ENCODE measurements at regions not wholly inside any gene's neighbourhood (a gene's known extent, or its start where the extent isn't known, plus 50 kb on each side); places are given as distances from the start of the nearest gene placed in this dataset.

- no peak overlapping the region for H3K4me3 ChIP-seq (ENCODE audit: control insufficient read depth in 2 of 3, extremely low read depth in 1 of 3, insufficient read depth in 2 of 3, low read depth in 1 of 3, low read length in 3 of 3)
- TF ChIP-seq, protein P1, sequence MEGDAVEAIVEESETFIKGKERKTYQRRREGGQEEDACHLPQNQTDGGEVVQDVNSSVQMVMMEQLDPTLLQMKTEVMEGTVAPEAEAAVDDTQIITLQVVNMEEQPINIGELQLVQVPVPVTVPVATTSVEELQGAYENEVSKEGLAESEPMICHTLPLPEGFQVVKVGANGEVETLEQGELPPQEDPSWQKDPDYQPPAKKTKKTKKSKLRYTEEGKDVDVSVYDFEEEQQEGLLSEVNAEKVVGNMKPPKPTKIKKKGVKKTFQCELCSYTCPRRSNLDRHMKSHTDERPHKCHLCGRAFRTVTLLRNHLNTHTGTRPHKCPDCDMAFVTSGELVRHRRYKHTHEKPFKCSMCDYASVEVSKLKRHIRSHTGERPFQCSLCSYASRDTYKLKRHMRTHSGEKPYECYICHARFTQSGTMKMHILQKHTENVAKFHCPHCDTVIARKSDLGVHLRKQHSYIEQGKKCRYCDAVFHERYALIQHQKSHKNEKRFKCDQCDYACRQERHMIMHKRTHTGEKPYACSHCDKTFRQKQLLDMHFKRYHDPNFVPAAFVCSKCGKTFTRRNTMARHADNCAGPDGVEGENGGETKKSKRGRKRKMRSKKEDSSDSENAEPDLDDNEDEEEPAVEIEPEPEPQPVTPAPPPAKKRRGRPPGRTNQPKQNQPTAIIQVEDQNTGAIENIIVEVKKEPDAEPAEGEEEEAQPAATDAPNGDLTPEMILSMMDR (optimal IDR thresholded peaks at IDR 0.05 in 1 of 3, IDR thresholded peaks at IDR 0.05 in 1 of 3, conservative IDR thresholded peaks at IDR 0.05 in 1 of 3; ENCODE audit: extremely low read depth in 1 of 3, insufficient read depth in 2 of 3, low read length in 3 of 3): no peak
- TF ChIP-seq EZH2 (IDR thresholded peaks at IDR 0.05; ENCODE audit: low read length): no peak
- DNase-seq (ENCODE audit: low read depth, low spot score) (no peak), FAIRE-seq (no peak)
- H2AFZ ChIP-seq (ENCODE audit: control insufficient read depth, low read length): no peak overlapping the region
- no peaks in the 10 kb centered on the region for H4K20me1 ChIP-seq (ENCODE audit: control insufficient read depth, extremely low read depth, insufficient read depth, low read length)
- no peak overlapping the region for H3K27ac ChIP-seq (ENCODE audit: control insufficient read depth, insufficient read depth, low read length)
- dilution Hi-C loops (cut with MboI; ENCODE audit: extremely low pct_ligation_motif_present, low sequenced_read_pairs): no loop called here
- no peaks in the 10 kb centered on the region for H3K9me3 ChIP-seq (ENCODE audit: control insufficient read depth, low read depth, low read length)
- H3K9me1 ChIP-seq (ENCODE audit: control insufficient read depth, extremely low read depth, insufficient read depth, low read length): no peaks in the 10 kb centered on the region
- peaks cover 6% of the 10 kb centered on the region for H3K4me1 ChIP-seq (ENCODE audit: control insufficient read depth, extremely low read depth, insufficient read depth, low read length)
- no peaks in the 10 kb centered on the region for H3K79me2 ChIP-seq (ENCODE audit: control insufficient read depth, insufficient read depth, low read length)
- no peak overlapping the region for H3K9ac ChIP-seq (ENCODE audit: control insufficient read depth, extremely low read depth, insufficient read depth, low read length)
- H3K27me3 ChIP-seq (ENCODE audit: control insufficient read depth, extremely low read depth, insufficient read depth, low read length): no peaks in the 10 kb centered on the region
- no peaks in the 10 kb centered on the region for H3K36me3 ChIP-seq (ENCODE audit: control insufficient read depth in 2 of 2, extremely low read depth in 1 of 2, insufficient read depth in 2 of 2, low read length in 2 of 2)
- no peak overlapping the region for H3K4me2 ChIP-seq (ENCODE audit: control insufficient read depth, extremely low read depth, insufficient read depth, low read depth, low read length)
These were observed 61.0 kb upstream of the DUSP5 start for GRCh38 chr10:110436554-110437350.

- dilution Hi-C loops (cut with MboI; ENCODE audit: extremely low pct_ligation_motif_present, low sequenced_read_pairs): no loop called here
- no peak for FAIRE-seq
- DNase-seq (ENCODE audit: low read depth, low spot score): no peak
These were observed 60.4 kb upstream of the DUSP5 start for GRCh38 chr10:110437351-110437605.

More at GRCh38 chr10:110437351-110437605, 60.4 kb upstream of the DUSP5 start:
- TF ChIP-seq, protein P1 (optimal IDR thresholded peaks at IDR 0.05 in 1 of 3, IDR thresholded peaks at IDR 0.05 in 1 of 3, conservative IDR thresholded peaks at IDR 0.05 in 1 of 3; ENCODE audit: extremely low read depth in 1 of 3, insufficient read depth in 2 of 3, low read length in 3 of 3): no peak
- TF ChIP-seq EZH2 (IDR thresholded peaks at IDR 0.05; ENCODE audit: low read length): no peak
- H3K36me3 ChIP-seq (ENCODE audit: control insufficient read depth in 2 of 2, extremely low read depth in 1 of 2, insufficient read depth in 2 of 2, low read length in 2 of 2): no peaks in the 10 kb centered on the region
- no peaks in the 10 kb centered on the region for H3K9me1 ChIP-seq (ENCODE audit: control insufficient read depth, extremely low read depth, insufficient read depth, low read length)
- H3K4me1 ChIP-seq (ENCODE audit: control insufficient read depth, extremely low read depth, insufficient read depth, low read length): peaks cover under 1% of the 10 kb centered on the region
- H3K4me2 ChIP-seq (ENCODE audit: control insufficient read depth, extremely low read depth, insufficient read depth, low read depth, low read length): no peak overlapping the region
- no peak overlapping the region for H3K27ac ChIP-seq (ENCODE audit: control insufficient read depth, insufficient read depth, low read length)
- no peak overlapping the region for H3K4me3 ChIP-seq (ENCODE audit: control insufficient read depth in 2 of 3, extremely low read depth in 1 of 3, insufficient read depth in 2 of 3, low read depth in 1 of 3, low read length in 3 of 3)
- H3K9ac ChIP-seq (ENCODE audit: control insufficient read depth, extremely low read depth, insufficient read depth, low read length): no peak overlapping the region
- H3K79me2 ChIP-seq (ENCODE audit: control insufficient read depth, insufficient read depth, low read length): no peaks in the 10 kb centered on the region
- no peaks in the 10 kb centered on the region for H4K20me1 ChIP-seq (ENCODE audit: control insufficient read depth, extremely low read depth, insufficient read depth, low read length)
- H3K27me3 ChIP-seq (ENCODE audit: control insufficient read depth, extremely low read depth, insufficient read depth, low read length): no peaks in the 10 kb centered on the region
- H3K9me3 ChIP-seq (ENCODE audit: control insufficient read depth, low read depth, low read length): no peaks in the 10 kb centered on the region
- no peak overlapping the region for H2AFZ ChIP-seq (ENCODE audit: control insufficient read depth, low read length)

Data from keratinocyte (primary cell).